Nephron progenitor cell (in vitro differentiated cells): ENCODE measurements at regions not wholly inside any gene's neighbourhood (a gene's known extent, or its start where the extent isn't known, plus 50 kb on each side); places are given as distances from the start of the nearest gene placed in this dataset.

Experiments used
- DNase-seq: peaks from one replicate; pipeline ENCODE4 v3.0.0; 2021
- H3K27ac Mint-ChIP-seq: 2 replicates; pipeline ENCODE4 v1.8.0; 2021; ENCODE audit warnings: mild to moderate bottlenecking, moderate library complexity, mixed read lengths
- H3K27me3 Mint-ChIP-seq: 2 replicates; pipeline ENCODE4 v1.8.0; 2021; ENCODE audit warnings: mild to moderate bottlenecking, low read depth, mixed read lengths; ENCODE audit not compliant: poor library complexity
- H3K36me3 Mint-ChIP-seq: 2 replicates; pipeline ENCODE4 v1.8.0; 2021; ENCODE audit warnings: low read depth, mixed read lengths
- H3K4me1 Mint-ChIP-seq: 2 replicates; pipeline ENCODE4 v1.8.0; 2021; ENCODE audit warnings: mixed read lengths
- H3K4me3 Mint-ChIP-seq: 2 replicates; pipeline ENCODE4 v1.8.0; 2021; ENCODE audit warnings: mild to moderate bottlenecking, moderate library complexity, mixed read lengths
- H3K9me3 Mint-ChIP-seq: 2 replicates; pipeline ENCODE4 v1.8.0; 2021; ENCODE audit warnings: mild to moderate bottlenecking, moderate library complexity, mixed read lengths
- TF ChIP-seq, protein P1 (sequence below): fragments of 200-600 bp; sonication (generic); IDR thresholded peaks from 2 replicates; pipeline ENCODE4 v1.5.0; 2021; ENCODE audit warnings: antibody characterized with exemption

GRCh38 chr4:30427932-30428331, 292.2 kb upstream of the PCDH7 start:
- Mint-ChIP-seq H3K4me1 (no peaks in the 10 kb centered on the region), H3K4me3 (no peak overlapping the region), H3K36me3 (no peaks in the 10 kb centered on the region), H3K27ac (no peak overlapping the region), H3K27me3 (peaks cover 4% of the 10 kb centered on the region), H3K9me3 (peaks cover 15% of the 10 kb centered on the region)
- TF ChIP-seq, protein P1, sequence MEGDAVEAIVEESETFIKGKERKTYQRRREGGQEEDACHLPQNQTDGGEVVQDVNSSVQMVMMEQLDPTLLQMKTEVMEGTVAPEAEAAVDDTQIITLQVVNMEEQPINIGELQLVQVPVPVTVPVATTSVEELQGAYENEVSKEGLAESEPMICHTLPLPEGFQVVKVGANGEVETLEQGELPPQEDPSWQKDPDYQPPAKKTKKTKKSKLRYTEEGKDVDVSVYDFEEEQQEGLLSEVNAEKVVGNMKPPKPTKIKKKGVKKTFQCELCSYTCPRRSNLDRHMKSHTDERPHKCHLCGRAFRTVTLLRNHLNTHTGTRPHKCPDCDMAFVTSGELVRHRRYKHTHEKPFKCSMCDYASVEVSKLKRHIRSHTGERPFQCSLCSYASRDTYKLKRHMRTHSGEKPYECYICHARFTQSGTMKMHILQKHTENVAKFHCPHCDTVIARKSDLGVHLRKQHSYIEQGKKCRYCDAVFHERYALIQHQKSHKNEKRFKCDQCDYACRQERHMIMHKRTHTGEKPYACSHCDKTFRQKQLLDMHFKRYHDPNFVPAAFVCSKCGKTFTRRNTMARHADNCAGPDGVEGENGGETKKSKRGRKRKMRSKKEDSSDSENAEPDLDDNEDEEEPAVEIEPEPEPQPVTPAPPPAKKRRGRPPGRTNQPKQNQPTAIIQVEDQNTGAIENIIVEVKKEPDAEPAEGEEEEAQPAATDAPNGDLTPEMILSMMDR, result no peak
- DNase-seq, result no peak

DNA sequence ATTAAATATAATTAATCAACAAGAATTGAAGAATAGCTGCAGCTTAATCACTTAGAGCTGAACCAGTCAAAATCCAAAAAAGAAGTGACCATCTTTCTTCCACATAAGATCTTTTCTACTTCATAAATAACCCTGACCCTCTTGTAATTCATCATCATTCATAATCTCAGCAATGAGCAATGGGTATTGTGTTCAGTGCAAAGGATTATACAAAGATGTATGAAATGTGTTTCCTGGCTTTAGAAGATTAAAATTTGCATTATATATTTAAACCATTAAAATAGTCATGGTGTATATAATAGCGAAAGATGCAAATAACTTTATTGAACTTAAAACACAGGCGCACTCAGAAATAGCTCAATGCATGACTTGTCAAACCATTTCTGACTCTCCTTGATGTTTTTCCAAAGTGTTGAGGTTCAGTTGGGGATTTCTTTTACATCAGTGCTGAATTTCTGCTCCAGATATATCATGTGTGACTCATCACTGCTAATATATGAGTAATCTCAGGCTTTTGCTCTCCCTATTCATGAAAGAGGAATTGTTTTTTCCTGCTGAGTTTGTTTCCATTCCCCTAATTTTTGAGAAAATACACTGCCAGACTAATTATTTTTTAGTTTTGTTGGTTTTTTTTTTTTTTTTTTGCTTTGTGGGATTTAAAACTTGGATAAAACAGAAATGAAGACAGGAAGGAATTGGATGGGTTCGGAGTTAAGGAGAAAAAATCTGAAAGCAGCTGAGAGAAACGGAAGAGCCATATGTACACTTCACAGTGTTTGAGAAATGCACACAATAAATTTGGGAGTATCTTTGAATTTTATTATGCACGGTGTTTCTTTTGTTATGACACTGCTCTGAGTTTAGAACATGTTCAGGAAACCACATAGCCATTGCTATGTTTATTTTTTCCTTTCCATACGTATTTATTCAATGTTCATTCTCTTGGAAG, 290.1 kb upstream of the PCDH7 start:
- Mint-ChIP-seq H3K27me3 (peaks cover 4% of the 10 kb centered on the region), H3K36me3 (no peaks in the 10 kb centered on the region), H3K4me3 (no peak overlapping the region), H3K4me1 (no peaks in the 10 kb centered on the region), H3K27ac (no peak overlapping the region), H3K9me3 (peaks cover under 1% of the 10 kb centered on the region)
- no peak for DNase-seq
- TF ChIP-seq, protein P1, result no peak

- DNase-seq, result no peak
- H3K4me1 Mint-ChIP-seq, result no peaks in the 10 kb centered on the region
- H3K9me3 Mint-ChIP-seq, result no peaks in the 10 kb centered on the region
- no peak overlapping the region for H3K4me3 Mint-ChIP-seq
- H3K27me3 Mint-ChIP-seq, result peaks cover 4% of the 10 kb centered on the region
- H3K27ac Mint-ChIP-seq, result no peak overlapping the region
- no peaks in the 10 kb centered on the region for H3K36me3 Mint-ChIP-seq
- TF ChIP-seq, protein P1, result no peak
These were observed 285.5 kb upstream of the PCDH7 start for GRCh38 chr4:30434656-30435055.

GRCh38 chr4:30436394-30436793, 283.8 kb upstream of the PCDH7 start:
- Mint-ChIP-seq H3K27ac (no peak overlapping the region), H3K4me3 (no peak overlapping the region), H3K36me3 (no peaks in the 10 kb centered on the region), H3K4me1 (no peaks in the 10 kb centered on the region), H3K27me3 (no peaks in the 10 kb centered on the region), H3K9me3 (no peaks in the 10 kb centered on the region)
- TF ChIP-seq, protein P1, result no peak
- DNase-seq, result no peak

- no peaks in the 10 kb centered on the region for H3K36me3 Mint-ChIP-seq
- DNase-seq, result no peak
- no peak overlapping the region for H3K27ac Mint-ChIP-seq
- no peaks in the 10 kb centered on the region for H3K27me3 Mint-ChIP-seq
- H3K4me1 Mint-ChIP-seq, result no peaks in the 10 kb centered on the region
- TF ChIP-seq, protein P1, result no peak
- no peak overlapping the region for H3K4me3 Mint-ChIP-seq
- no peaks in the 10 kb centered on the region for H3K9me3 Mint-ChIP-seq
These were observed 282.9 kb upstream of the PCDH7 start for GRCh38 chr4:30437316-30437715.

DNA sequence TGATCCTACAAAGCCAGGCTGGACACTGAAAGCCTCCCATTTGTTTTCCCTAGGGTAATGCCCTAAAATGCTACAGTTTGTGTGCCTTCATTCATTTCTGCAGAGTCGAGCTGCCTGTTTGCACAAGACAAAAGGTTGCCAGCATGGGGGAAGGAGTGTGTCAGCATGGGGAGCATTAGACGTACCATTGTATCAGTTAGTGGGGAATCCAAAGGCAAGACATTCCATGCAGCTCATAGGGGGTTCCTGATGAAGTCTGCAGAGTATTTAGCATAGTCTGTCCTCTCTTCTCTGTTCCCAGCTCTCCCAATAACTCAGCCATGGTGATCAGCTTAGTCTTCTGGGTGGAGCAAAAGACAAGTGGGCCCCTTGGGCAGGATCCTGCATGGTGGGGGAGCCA, 276.9 kb upstream of the PCDH7 start:
- DNase-seq, result no peak
- H3K4me3 Mint-ChIP-seq, result no peak overlapping the region
- peaks cover 4% of the 10 kb centered on the region for H3K27me3 Mint-ChIP-seq
- TF ChIP-seq, protein P1, result no peak
- no peaks in the 10 kb centered on the region for H3K36me3 Mint-ChIP-seq
- H3K9me3 Mint-ChIP-seq, result no peaks in the 10 kb centered on the region
- H3K27ac Mint-ChIP-seq, result no peak overlapping the region
- no peaks in the 10 kb centered on the region for H3K4me1 Mint-ChIP-seq
